GM12865 (cell line): ENCODE measurements at regions not wholly inside any gene's neighbourhood (a gene's known extent, or its start where the extent isn't known, plus 50 kb on each side); places are given as distances from the start of the nearest gene placed in this dataset.

Experiments used
- DNase-seq: peaks from one replicate; pipeline ENCODE4 v3.0.0; 2010; ENCODE audit warnings: low read depth
- H3K4me3 ChIP-seq: 2 replicates; pipeline ENCODE4 v1.5.1; 2011; ENCODE audit warnings: mild to moderate bottlenecking, low read depth, low read length, control low read depth
- CTCF ChIP-seq: IDR thresholded peaks from 2 replicates; pipeline ENCODE4 v1.5.1; 2011; ENCODE audit warnings: low read length, control low read depth, low read depth, inconsistent platforms; ENCODE audit not compliant: insufficient read depth; ENCODE audit errors: missing control alignments

GRCh38 chr4:34664051-34664450 lies 1580.3 kb downstream of the ARAP2 start:
- TF ChIP-seq CTCF = no peak
- no peak for DNase-seq
- H3K4me3 ChIP-seq = no peak overlapping the region

GRCh38 chr4:34676400-34676799 lies 1567.9 kb downstream of the ARAP2 start:
- no peak overlapping the region for H3K4me3 ChIP-seq
- DNase-seq = no peak
- TF ChIP-seq CTCF = no peak

GRCh38 chr4:34678431-34678830 lies 1565.9 kb downstream of the ARAP2 start:
- no peak for DNase-seq
- no peak overlapping the region for H3K4me3 ChIP-seq
- TF ChIP-seq CTCF = no peak

- no peak overlapping the region for H3K4me3 ChIP-seq
- no peak for DNase-seq
- TF ChIP-seq CTCF = no peak
These were observed 1565.1 kb downstream of the ARAP2 start for GRCh38 chr4:34679228-34679627.

DNA sequence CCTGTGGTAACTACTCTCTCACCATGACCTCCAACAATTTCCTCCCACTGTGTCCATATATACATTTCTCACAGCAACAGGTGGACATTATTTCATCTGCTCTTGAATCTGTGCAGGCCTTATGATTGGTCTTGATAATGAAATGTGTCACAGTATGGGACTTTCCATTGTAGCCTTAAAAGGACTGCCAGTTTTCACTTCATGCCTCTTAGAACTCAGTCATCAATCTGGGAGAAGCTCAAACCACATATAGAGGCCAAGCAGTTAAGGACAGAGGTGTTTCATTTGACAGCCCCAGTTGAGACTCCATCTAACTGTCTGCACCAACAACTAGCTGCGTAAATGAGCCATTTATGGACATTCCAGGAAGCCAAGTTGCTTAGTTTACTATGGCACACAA lies 1534.8 kb downstream of the ARAP2 start:
- TF ChIP-seq CTCF = no peak
- no peak overlapping the region for H3K4me3 ChIP-seq
- no peak for DNase-seq

DNA sequence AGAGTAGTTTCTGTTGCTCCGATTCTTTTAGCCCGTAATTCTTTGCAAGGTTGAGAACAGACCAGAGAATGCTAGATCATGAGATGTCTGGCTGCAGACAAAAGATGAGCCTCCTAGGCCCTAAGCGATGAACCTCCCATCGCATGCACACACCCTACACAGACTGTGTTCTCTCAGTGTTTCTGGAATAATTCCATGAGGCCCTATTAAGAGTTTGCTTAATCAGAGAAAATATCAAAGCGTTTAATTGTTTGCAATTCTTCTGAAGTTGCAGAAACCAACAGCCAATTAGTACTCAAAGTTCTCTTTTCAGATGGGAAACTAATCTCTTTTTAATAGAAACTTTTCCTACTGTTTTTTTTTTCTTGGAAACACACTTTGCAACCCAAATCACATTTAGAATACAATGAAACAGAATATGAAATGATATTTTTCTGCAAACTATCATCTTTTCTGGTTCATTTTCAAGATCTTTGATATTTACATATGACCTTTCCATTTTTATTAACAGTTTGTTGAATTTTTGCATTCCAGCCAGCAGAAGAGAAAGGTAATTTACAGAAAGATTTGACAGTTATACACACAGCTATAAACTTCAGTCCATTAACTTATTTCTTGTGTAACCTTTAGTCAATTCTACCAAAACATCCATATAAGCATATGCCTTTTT lies 1525.6 kb downstream of the ARAP2 start:
- H3K4me3 ChIP-seq = no peak overlapping the region
- DNase-seq = no peak
- no peak for TF ChIP-seq CTCF

DNA sequence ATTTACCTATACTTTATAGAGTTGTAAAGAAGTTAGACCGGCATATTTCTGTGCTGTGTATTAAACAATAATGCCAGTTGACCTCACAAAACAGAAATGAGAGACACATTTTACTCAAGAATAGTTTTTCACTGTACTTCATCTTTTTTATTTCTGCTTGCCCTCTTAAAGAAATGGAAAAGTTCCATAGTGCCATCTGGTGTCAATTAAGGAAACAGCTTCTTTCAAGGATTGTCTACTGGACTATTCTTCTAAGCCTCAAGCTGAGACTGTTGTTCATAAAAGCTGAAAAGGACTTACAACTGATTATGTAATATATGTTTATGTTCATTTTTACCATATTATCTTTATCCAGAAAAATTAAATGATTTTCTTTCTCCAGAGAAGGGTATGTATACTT lies 1523.7 kb downstream of the ARAP2 start:
- peak; percentile 17 for TF ChIP-seq CTCF
- no peak overlapping the region for H3K4me3 ChIP-seq
- peak; percentile 17 for DNase-seq
